HG03135 (cell line): ENCODE measurements at regions not wholly inside any gene's neighbourhood (a gene's known extent, or its start where the extent isn't known, plus 50 kb on each side); places are given as distances from the start of the nearest gene placed in this dataset.

Source experiments
- ATAC-seq: cut with Tn5 transposase; IDR thresholded peaks from one replicate; pipeline ENCODE4 v1.9.1; 2021; ENCODE audit warnings: mild to moderate bottlenecking, moderate library complexity; ENCODE audit not compliant: unreplicated experiment

DNA sequence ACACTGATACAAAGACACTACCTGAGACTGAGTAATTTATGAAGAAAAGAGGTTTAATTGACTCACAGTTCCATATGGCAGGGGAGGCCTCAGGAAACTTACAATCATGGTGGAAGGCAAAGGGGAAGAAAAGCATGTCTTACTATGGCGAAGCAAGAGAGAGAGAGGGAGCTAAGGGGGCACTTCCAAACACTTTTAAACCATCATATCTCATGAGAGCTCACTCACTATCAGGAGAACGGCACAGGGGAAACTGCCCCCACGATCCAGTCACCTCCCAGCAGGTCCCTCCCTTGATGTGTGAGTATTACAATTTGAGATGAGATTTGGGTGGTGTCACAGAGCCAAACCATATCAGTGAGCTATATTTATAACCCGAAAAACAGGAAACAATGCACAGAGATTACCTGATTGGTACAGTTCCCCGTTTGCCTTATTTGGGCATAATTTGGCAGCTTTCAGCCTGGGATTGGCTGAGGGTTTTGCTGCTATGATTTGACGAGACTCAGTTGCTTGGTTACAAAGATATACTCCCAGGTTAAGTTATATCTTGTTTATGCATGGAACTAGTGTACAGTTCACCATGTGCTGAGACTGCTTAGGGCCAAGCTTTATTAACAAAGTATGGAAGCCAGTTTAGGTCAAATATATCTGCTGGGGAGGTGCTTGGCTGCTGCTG is 184.2 kb downstream of the NR2F2 start:
- no peak for ATAC-seq

GRCh38 chr15:96515371-96515770 is 184.9 kb downstream of the NR2F2 start:
- ATAC-seq, result no peak

GRCh38 chr15:96521386-96521785 is 190.9 kb downstream of the NR2F2 start:
- no peak for ATAC-seq

GRCh38 chr15:96524676-96525417 is 194.3 kb downstream of the NR2F2 start:
- no peak for ATAC-seq

DNA sequence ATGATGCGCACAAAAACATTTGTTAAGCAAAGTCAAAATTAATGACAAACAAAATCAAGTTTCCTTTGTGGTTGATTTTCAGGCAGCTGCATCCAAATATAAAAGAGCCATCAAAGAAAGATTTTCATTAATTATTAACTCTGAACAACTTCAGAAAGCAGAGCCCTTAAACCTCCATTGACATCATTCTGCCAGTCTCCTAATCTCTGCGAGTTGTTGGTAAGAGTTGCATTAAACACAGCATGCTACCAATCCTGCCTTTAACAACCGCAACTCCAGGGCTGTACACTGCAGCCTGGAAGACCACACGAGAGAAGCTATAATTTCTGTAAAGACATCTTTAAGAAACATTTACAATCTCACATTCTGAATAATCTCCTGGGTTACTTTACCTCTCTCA is 204.6 kb downstream of the NR2F2 start:
- ATAC-seq, result no peak

DNA sequence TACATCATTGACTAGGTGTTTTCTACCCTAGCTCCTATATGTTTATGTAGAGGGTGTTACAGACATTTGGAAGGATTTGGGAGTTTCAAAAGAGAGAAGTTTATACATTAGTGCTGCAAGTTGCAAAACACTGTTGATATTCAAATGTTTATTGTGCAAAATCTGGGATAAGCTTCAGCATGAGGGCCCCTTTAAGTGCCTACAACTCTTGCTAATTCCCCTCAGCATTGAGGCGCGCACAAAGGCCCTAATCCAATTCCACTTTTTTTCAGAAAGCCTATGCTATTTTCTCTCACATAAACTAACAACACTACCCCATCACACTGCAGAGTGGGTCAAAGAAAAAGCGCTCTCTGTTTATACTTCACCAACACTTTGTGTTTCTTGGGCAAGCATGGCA is 208.0 kb downstream of the NR2F2 start:
- no peak for ATAC-seq

DNA sequence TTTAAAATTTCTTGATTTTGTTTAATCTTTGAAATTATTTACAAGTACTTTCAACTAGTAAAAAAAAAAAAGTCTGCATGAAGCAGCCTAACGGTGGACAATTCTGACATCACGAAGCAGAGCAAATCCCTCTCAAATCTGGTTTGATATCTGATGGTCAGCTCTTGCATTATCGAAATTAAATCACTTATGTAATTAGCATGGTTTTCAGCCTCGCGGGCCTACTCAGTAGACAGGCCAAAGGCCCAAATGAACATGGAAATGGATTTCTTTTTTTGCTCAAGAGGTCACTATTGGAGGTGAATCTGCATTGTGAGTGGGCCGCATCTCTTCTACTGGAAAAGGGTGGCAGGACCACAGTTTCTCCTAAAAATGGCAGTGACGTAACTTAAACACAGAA is 209.8 kb downstream of the NR2F2 start:
- ATAC-seq, result no peak

DNA sequence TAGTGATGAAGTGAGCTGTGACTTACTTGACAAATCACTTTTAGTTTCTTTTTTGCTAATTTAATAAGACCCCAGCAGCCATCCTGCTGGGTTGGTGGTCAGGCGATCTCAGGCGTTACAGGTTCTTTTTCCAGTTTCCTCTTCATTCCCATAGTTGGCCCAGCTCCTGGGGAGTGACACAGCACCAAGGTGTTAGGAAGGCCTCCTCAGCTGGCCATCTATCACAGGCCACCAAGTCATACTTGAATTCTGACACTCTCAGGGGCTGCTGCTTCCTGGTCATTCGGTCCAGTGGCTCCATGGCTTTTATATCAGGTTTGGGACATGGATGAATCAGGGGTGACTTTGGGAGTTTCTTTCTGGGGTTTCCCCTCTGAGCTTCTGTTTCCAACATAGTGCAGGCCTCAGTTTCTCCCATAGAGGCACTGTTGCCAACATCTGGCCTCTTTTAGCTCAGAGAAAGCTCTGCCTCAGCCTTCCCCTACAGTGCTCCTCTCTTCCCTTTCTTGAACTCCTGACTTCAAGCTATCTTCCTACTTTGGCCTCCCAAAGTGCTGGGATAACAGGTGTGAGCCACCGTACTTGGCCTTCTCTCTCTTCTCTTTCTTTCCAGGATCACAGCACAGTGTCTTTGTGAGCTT is 211.8 kb downstream of the NR2F2 start:
- ATAC-seq, result no peak

GRCh38 chr15:96544162-96544756 is 213.8 kb downstream of the NR2F2 start:
- ATAC-seq, result no peak

DNA sequence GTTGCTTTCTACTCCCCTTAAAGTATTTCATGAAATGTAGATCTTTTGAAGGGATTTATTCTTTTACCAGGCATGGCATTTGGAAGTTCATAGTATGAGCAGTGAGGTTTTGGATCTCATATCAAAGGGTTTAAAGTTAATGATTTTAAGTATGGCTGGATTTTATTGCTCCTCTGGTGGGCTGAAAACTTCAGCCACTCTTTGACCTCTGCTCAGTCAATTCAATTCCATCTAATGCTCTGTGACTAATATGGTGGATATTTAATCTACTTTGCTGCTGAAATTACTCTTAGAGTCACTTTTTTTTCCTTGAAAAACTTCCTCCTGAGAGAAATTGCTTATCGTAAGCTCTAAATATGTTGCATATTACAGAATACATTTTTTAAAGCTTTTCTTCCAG is 218.6 kb downstream of the NR2F2 start:
- no peak for ATAC-seq

DNA sequence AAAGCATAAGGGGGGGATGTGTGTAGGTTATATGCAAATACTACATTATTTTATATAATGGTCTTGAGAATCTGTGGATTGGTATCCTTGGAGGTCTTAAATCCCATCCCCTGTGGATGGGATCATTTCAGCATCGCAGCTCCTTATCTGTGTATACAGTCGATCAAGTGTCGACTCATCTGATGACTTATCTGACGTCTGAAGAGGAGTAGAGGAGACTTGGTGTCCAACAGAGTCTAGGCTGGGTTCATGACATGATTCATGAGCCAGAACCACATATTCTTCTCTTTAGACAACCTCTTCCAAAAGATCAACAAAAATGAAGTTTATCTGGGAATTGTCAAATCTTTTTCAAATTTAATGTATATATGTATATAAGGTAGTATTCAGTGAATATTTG is 220.7 kb downstream of the NR2F2 start:
- ATAC-seq, result no peak

GRCh38 chr15:96551722-96552121 is 221.2 kb downstream of the NR2F2 start:
- no peak for ATAC-seq

- ATAC-seq, result no peak
Observed at GRCh38 chr15:96553006-96553405, 222.5 kb downstream of the NR2F2 start.

DNA sequence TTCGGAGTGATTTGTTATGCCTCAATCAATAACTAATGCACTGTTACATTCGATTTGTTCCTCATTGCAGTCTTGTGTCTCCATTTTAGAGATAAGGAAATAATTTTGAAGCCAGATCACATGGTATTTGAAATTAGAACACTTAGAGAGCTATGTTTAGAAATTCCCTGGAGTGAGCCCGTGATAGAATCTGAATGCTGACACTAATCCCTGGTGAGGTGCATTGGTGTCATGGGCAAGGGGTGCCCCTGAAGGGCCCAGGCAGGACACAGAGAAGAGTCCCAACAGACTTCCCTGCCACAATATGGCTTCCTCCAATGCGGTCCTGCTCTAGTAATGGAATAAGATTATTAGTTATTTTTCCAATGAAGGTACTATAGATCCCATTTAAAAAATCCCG is 223.0 kb downstream of the NR2F2 start:
- ATAC-seq, result no peak

GRCh38 chr15:96553931-96554330 is 223.4 kb downstream of the NR2F2 start:
- ATAC-seq, result no peak

GRCh38 chr15:96554541-96554940 is 224.0 kb downstream of the NR2F2 start:
- ATAC-seq, result no peak

DNA sequence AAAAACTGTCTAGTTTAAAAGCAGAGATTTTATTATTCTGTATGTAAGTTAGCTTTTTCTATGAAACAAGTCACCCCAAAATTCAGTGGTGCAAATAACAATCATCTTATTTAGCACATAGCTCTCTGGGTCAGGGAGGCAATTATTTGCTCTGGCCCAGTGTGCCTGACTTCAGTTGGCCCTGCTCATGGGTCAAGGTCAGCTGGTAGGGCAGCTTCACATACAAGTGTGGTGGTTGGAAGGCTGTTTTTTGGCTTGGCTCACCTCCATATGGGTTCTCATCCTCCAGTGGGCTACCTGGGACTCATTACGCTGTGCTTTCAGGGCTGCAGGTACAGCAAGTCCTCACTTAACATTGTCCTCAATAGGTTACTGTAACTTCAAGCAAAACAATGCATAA is 228.6 kb downstream of the NR2F2 start:
- ATAC-seq, result no peak

GRCh38 chr15:96559631-96560030 is 229.1 kb downstream of the NR2F2 start:
- no peak for ATAC-seq

GRCh38 chr15:96560246-96560895 is 229.9 kb downstream of the NR2F2 start:
- ATAC-seq, result no peak

- no peak for ATAC-seq
Observed at GRCh38 chr15:96561593-96561992, 231.1 kb downstream of the NR2F2 start.

- ATAC-seq, result no peak
Observed at GRCh38 chr15:96564546-96564945, 234.0 kb downstream of the NR2F2 start.
